ENCODE measurements at regions not wholly inside any gene's neighbourhood (a gene's known extent, or its start where the extent isn't known, plus 50 kb on each side); places are given as distances from the start of the nearest gene placed in this dataset.

GRCh38 chr16:66172463-66172862 is 194.0 kb upstream of the CDH5 start:
- H3K27ac ChIP-seq, result no peak overlapping the region
- no peaks in the 10 kb centered on the region for H3K27me3 ChIP-seq (ENCODE audit: insufficient read depth, low read depth)
- H3K4me2 ChIP-seq, result no peak overlapping the region
- H3K4me3 ChIP-seq (IDR thresholded peaks at IDR 0.05; ENCODE audit: insufficient read depth, low read depth, low read length), result no peak overlapping the region
- no peak overlapping the region for H3K9ac ChIP-seq
- TF ChIP-seq CTCF (conservative IDR thresholded peaks at IDR 0.05; ENCODE audit: low read depth, low read length), result no peak
- H4K20me1 ChIP-seq (ENCODE audit: insufficient read depth), result no peaks in the 10 kb centered on the region
- no peaks in the 10 kb centered on the region for H3K4me1 ChIP-seq (ENCODE audit: low read depth, poor library complexity, severe bottlenecking)
- H3K36me3 ChIP-seq (ENCODE audit: insufficient read depth), result no peaks in the 10 kb centered on the region
- no peak overlapping the region for H2AFZ ChIP-seq (ENCODE audit: low read depth)
- no peaks in the 10 kb centered on the region for H3K79me2 ChIP-seq (ENCODE audit: insufficient read depth, low read depth)

- no peak overlapping the region for H2AFZ ChIP-seq (ENCODE audit: low read depth)
- no peak overlapping the region for H3K27ac ChIP-seq
- H3K9ac ChIP-seq, result no peak overlapping the region
- H4K20me1 ChIP-seq (ENCODE audit: insufficient read depth), result no peaks in the 10 kb centered on the region
- no peak for TF ChIP-seq CTCF (conservative IDR thresholded peaks at IDR 0.05; ENCODE audit: low read depth, low read length)
- no peaks in the 10 kb centered on the region for H3K27me3 ChIP-seq (ENCODE audit: insufficient read depth, low read depth)
- H3K36me3 ChIP-seq (ENCODE audit: insufficient read depth), result no peaks in the 10 kb centered on the region
- no peaks in the 10 kb centered on the region for H3K4me1 ChIP-seq (ENCODE audit: low read depth, poor library complexity, severe bottlenecking)
- H3K4me3 ChIP-seq (IDR thresholded peaks at IDR 0.05; ENCODE audit: insufficient read depth, low read depth, low read length), result no peak overlapping the region
- no peaks in the 10 kb centered on the region for H3K79me2 ChIP-seq (ENCODE audit: insufficient read depth, low read depth)
- H3K4me2 ChIP-seq, result no peak overlapping the region
These were observed 194.9 kb upstream of the CDH5 start for GRCh38 chr16:66171578-66171977.

GRCh38 chr16:66170989-66171388 is 195.5 kb upstream of the CDH5 start:
- H3K79me2 ChIP-seq (ENCODE audit: insufficient read depth, low read depth), result no peaks in the 10 kb centered on the region
- H3K27ac ChIP-seq, result no peak overlapping the region
- H3K4me2 ChIP-seq, result no peak overlapping the region
- H3K27me3 ChIP-seq (ENCODE audit: insufficient read depth, low read depth), result no peaks in the 10 kb centered on the region
- H3K9ac ChIP-seq, result no peak overlapping the region
- no peak for TF ChIP-seq CTCF (conservative IDR thresholded peaks at IDR 0.05; ENCODE audit: low read depth, low read length)
- H3K36me3 ChIP-seq (ENCODE audit: insufficient read depth), result no peaks in the 10 kb centered on the region
- H2AFZ ChIP-seq (ENCODE audit: low read depth), result no peak overlapping the region
- no peaks in the 10 kb centered on the region for H4K20me1 ChIP-seq (ENCODE audit: insufficient read depth)
- H3K4me3 ChIP-seq (IDR thresholded peaks at IDR 0.05; ENCODE audit: insufficient read depth, low read depth, low read length), result no peak overlapping the region
- H3K4me1 ChIP-seq (ENCODE audit: low read depth, poor library complexity, severe bottlenecking), result no peaks in the 10 kb centered on the region

- H3K4me1 ChIP-seq (ENCODE audit: low read depth, poor library complexity, severe bottlenecking), result no peaks in the 10 kb centered on the region
- no peak overlapping the region for H3K4me3 ChIP-seq (IDR thresholded peaks at IDR 0.05; ENCODE audit: insufficient read depth, low read depth, low read length)
- no peak overlapping the region for H3K4me2 ChIP-seq
- H3K27me3 ChIP-seq (ENCODE audit: insufficient read depth, low read depth), result no peaks in the 10 kb centered on the region
- no peaks in the 10 kb centered on the region for H3K79me2 ChIP-seq (ENCODE audit: insufficient read depth, low read depth)
- H3K36me3 ChIP-seq (ENCODE audit: insufficient read depth), result no peaks in the 10 kb centered on the region
- H2AFZ ChIP-seq (ENCODE audit: low read depth), result no peak overlapping the region
- H3K9ac ChIP-seq, result no peak overlapping the region
- no peak for TF ChIP-seq CTCF (conservative IDR thresholded peaks at IDR 0.05; ENCODE audit: low read depth, low read length)
- no peaks in the 10 kb centered on the region for H4K20me1 ChIP-seq (ENCODE audit: insufficient read depth)
- no peak overlapping the region for H3K27ac ChIP-seq
These were observed 196.7 kb upstream of the CDH5 start for GRCh38 chr16:66169817-66170216.

GRCh38 chr16:66168777-66169176 is 197.7 kb upstream of the CDH5 start:
- H3K27me3 ChIP-seq (ENCODE audit: insufficient read depth, low read depth), result no peaks in the 10 kb centered on the region
- H3K79me2 ChIP-seq (ENCODE audit: insufficient read depth, low read depth), result no peaks in the 10 kb centered on the region
- no peaks in the 10 kb centered on the region for H3K4me1 ChIP-seq (ENCODE audit: low read depth, poor library complexity, severe bottlenecking)
- TF ChIP-seq CTCF (conservative IDR thresholded peaks at IDR 0.05; ENCODE audit: low read depth, low read length), result no peak
- H3K36me3 ChIP-seq (ENCODE audit: insufficient read depth), result no peaks in the 10 kb centered on the region
- H4K20me1 ChIP-seq (ENCODE audit: insufficient read depth), result no peaks in the 10 kb centered on the region
- no peak overlapping the region for H3K9ac ChIP-seq
- no peak overlapping the region for H3K27ac ChIP-seq
- no peak overlapping the region for H3K4me2 ChIP-seq
- no peak overlapping the region for H2AFZ ChIP-seq (ENCODE audit: low read depth)
- no peak overlapping the region for H3K4me3 ChIP-seq (IDR thresholded peaks at IDR 0.05; ENCODE audit: insufficient read depth, low read depth, low read length)
